ENCODE measurements at regions not wholly inside any gene's neighbourhood (a gene's known extent, or its start where the extent isn't known, plus 50 kb on each side); places are given as distances from the start of the nearest gene placed in this dataset.

DNA sequence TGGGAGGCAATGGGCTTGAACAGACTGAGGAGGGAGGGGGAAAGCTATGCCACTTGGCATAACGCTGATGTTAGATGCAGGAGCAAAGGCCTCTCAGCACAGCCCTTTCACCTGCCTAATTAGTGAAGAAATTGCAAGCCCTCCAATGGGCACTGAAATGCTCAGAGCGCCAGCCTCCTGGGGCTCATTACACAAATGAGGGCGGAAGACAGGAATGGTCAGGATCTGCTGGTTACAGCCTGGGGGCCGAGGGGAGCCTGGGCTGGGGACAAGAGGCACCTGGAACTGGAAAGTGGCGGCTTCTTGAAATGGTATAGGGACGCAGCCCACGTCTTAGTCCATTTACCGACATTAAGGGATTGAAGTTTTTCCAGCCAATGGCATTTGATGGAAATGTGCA, 50.2 kb upstream of the PLET1 start:
- peaks cover 3% of the 10 kb centered on the region for H3K4me1 ChIP-seq (ENCODE audit: insufficient read depth, low read length)
- DNase-seq (no peak), ATAC-seq (ENCODE audit: poor library complexity) (no peak)
- Mint-ChIP-seq H3K9me3 (no peaks in the 10 kb centered on the region), H3K4me1 (ENCODE audit: low read depth) (peaks cover 10% of the 10 kb centered on the region), H3K36me3 (ENCODE audit: low read depth) (no peaks in the 10 kb centered on the region), H3K27ac (no peak overlapping the region), H3K27me3 (no peaks in the 10 kb centered on the region), H3K4me3 (no peak overlapping the region)
- POLR2A ChIA-PET: no interaction called here
- TF ChIP-seq CTCF (IDR thresholded peaks at IDR 0.05): no peak
- no peak overlapping the region for H3K4me3 ChIP-seq (ENCODE audit: low read length)
- CTCF ChIA-PET: no interaction called here
- H3K36me3 ChIP-seq (ENCODE audit: insufficient read depth, low read length): no peaks in the 10 kb centered on the region
- H3K27me3 ChIP-seq (ENCODE audit: control insufficient read depth in 1 of 2, insufficient read depth in 2 of 2, low read length in 2 of 2): no peaks in the 10 kb centered on the region
- no peak overlapping the region for H3K27ac ChIP-seq (ENCODE audit: low read depth in 1 of 2, low read length in 2 of 2)
- H3K9me3 ChIP-seq (ENCODE audit: control insufficient read depth in 1 of 2, insufficient read depth in 1 of 2, low read length in 2 of 2): no peaks in the 10 kb centered on the region
- intact Hi-C loops (cut with DNase I, micrococcal nuclease): no loop called here

DNA sequence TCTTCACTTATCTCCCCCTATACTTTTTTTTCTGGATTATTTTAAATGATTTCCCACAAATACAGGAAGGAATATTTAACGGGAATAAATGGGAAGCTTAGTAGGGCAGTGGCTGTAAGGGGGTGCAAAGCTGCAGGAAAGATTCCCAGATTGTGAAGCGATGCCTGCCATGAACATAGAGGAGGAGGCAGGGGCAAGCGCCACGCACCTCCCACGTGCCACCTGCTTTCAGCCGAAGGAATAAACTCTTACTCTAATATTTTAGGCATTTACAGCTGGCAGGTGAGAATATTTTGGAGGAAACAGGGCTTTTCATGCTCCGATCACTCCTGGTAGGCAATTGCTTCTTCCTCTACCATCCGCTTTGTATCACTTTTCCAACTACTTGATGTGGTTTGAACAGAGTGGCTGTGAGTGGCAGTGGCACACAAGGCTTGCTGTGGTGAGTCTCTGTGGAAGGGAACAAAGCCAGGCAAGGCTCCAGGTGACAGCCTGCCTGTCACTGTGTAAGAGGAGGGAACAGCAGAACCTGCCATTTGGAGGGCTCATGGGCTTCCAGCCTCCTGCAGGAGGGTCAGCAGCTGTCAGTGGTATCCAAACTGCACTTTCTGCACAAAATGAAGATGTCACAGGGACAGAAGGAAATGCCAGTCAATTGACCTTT, 54.5 kb upstream of the PLET1 start:
- Histone ChIP-seq H3K9me3 (ENCODE audit: control insufficient read depth in 1 of 2, insufficient read depth in 1 of 2, low read length in 2 of 2) (no peaks in the 10 kb centered on the region), H3K4me1 (ENCODE audit: insufficient read depth, low read length) (peaks cover 3% of the 10 kb centered on the region), H3K27ac (ENCODE audit: low read depth in 1 of 2, low read length in 2 of 2) (no peak overlapping the region), H3K4me3 (ENCODE audit: low read length) (no peak overlapping the region), H3K27me3 (ENCODE audit: control insufficient read depth in 1 of 2, insufficient read depth in 2 of 2, low read length in 2 of 2) (no peaks in the 10 kb centered on the region), H3K36me3 (ENCODE audit: insufficient read depth, low read length) (no peaks in the 10 kb centered on the region)
- Mint-ChIP-seq H3K27me3 (no peaks in the 10 kb centered on the region), H3K36me3 (ENCODE audit: low read depth) (no peaks in the 10 kb centered on the region), H3K27ac (no peak overlapping the region), H3K4me1 (ENCODE audit: low read depth) (peaks cover 15% of the 10 kb centered on the region), H3K4me3 (no peak overlapping the region), H3K9me3 (no peaks in the 10 kb centered on the region)
- ATAC-seq (ENCODE audit: poor library complexity) (no peak), DNase-seq (no peak)
- intact Hi-C loops (cut with DNase I, micrococcal nuclease): no loop called here
- POLR2A ChIA-PET: no interaction called here
- CTCF ChIA-PET: no interaction called here
- no peak for TF ChIP-seq CTCF (IDR thresholded peaks at IDR 0.05)

DNA sequence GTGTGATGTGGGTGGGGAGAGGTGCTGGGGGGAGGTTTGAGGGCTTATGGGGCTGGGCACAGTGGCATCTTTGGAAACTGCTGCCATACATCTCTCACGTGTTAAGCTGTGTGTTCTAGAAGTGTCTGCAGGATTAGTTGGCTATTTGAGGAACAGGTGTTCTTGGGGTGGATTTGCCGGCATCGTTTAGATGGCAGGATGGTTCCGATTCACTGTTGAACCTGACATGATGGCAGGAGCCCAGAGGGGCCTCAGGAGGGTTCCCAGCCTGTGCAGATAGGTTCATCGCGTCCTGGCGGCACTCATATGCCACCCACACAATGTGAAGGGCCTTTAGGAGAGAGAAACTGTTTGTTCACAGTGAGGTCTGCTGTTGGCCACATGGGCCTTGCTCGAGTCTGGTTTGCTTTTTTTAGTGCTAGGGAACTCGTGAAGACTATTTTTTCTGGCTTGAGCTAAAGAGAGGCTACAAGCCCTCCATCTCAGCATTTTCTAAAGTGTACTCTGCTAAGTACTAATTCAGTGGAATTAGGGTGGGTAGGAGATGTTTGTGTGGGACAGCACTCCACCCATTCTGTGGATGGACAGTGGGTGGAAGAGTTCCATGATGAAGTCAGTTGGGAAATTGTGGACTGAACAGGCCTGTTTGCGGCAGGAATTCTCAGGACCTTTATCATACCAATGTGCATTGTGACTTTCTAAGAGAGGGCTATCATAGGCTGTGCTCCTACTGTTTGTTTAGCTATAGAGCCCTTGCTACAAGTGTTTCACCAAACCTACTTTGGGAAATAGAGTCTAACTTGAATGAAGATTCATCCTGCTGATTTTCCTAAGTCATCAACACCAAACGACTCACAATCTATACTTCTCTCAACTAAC, 55.4 kb upstream of the PLET1 start:
- Mint-ChIP-seq H3K4me1 (ENCODE audit: low read depth) (peaks cover 24% of the 10 kb centered on the region), H3K9me3 (no peaks in the 10 kb centered on the region), H3K4me3 (no peak overlapping the region), H3K36me3 (ENCODE audit: low read depth) (no peaks in the 10 kb centered on the region), H3K27ac (no peak overlapping the region), H3K27me3 (no peaks in the 10 kb centered on the region)
- Histone ChIP-seq H3K36me3 (ENCODE audit: insufficient read depth, low read length) (no peaks in the 10 kb centered on the region), H3K27me3 (ENCODE audit: control insufficient read depth in 1 of 2, insufficient read depth in 2 of 2, low read length in 2 of 2) (no peaks in the 10 kb centered on the region), H3K27ac (ENCODE audit: low read depth in 1 of 2, low read length in 2 of 2) (no peak overlapping the region), H3K9me3 (ENCODE audit: control insufficient read depth in 1 of 2, insufficient read depth in 1 of 2, low read length in 2 of 2) (no peaks in the 10 kb centered on the region), H3K4me1 (ENCODE audit: insufficient read depth, low read length) (peaks cover 3% of the 10 kb centered on the region), H3K4me3 (ENCODE audit: low read length) (no peak overlapping the region)
- ChIA-PET CTCF (no interaction called here), POLR2A (no interaction called here)
- ATAC-seq (ENCODE audit: poor library complexity) (no peak), DNase-seq (no peak)
- intact Hi-C loops (cut with DNase I, micrococcal nuclease): no loop called here
- TF ChIP-seq CTCF (IDR thresholded peaks at IDR 0.05): no peak

All from CD4-positive, alpha-beta T cell (primary cell).